GM12865 (cell line): ENCODE measurements at regions not wholly inside any gene's neighbourhood (a gene's known extent, or its start where the extent isn't known, plus 50 kb on each side); places are given as distances from the start of the nearest gene placed in this dataset.

Source experiments
- DNase-seq: peaks from one replicate; pipeline ENCODE4 v3.0.0; 2010; ENCODE audit warnings: low read depth
- H3K4me3 ChIP-seq: 2 replicates; pipeline ENCODE4 v1.5.1; 2011; ENCODE audit warnings: mild to moderate bottlenecking, low read depth, low read length, control low read depth
- CTCF ChIP-seq: IDR thresholded peaks from 2 replicates; pipeline ENCODE4 v1.5.1; 2011; ENCODE audit warnings: low read length, control low read depth, low read depth, inconsistent platforms; ENCODE audit not compliant: insufficient read depth; ENCODE audit errors: missing control alignments

- H3K4me3 ChIP-seq = no peak overlapping the region
- no peak for TF ChIP-seq CTCF
- no peak for DNase-seq
Measured at GRCh38 chr2:57550912-57551311, 495.7 kb upstream of the VRK2 start.

GRCh38 chr2:57552885-57553284, 493.7 kb upstream of the VRK2 start:
- DNase-seq = no peak
- TF ChIP-seq CTCF = no peak

GRCh38 chr2:57554348-57554747, 492.3 kb upstream of the VRK2 start:
- TF ChIP-seq CTCF = no peak
- H3K4me3 ChIP-seq = no peak overlapping the region
- DNase-seq = no peak

More at GRCh38 chr2:57552885-57553284, 493.7 kb upstream of the VRK2 start:
- no peak overlapping the region for H3K4me3 ChIP-seq

GRCh38 chr2:57558312-57558711, 488.3 kb upstream of the VRK2 start:
- H3K4me3 ChIP-seq = no peak overlapping the region
- no peak for TF ChIP-seq CTCF
- DNase-seq = no peak

GRCh38 chr2:57562495-57562894, 484.1 kb upstream of the VRK2 start:
- no peak for DNase-seq
- H3K4me3 ChIP-seq = no peak overlapping the region
- TF ChIP-seq CTCF = no peak

- DNase-seq = no peak
- no peak for TF ChIP-seq CTCF
- no peak overlapping the region for H3K4me3 ChIP-seq
Measured at GRCh38 chr2:57563015-57563414, 483.6 kb upstream of the VRK2 start.

- no peak for TF ChIP-seq CTCF
- H3K4me3 ChIP-seq = no peak overlapping the region
- DNase-seq = no peak
Measured at GRCh38 chr2:57567245-57567644, 479.4 kb upstream of the VRK2 start.
